ENCODE measurements at regions not wholly inside any gene's neighbourhood (a gene's known extent, or its start where the extent isn't known, plus 50 kb on each side); places are given as distances from the start of the nearest gene placed in this dataset.

GRCh38 chr12:47610686-47611252 lies 95.1 kb downstream of the RPAP3 start:
- no peak for DNase-seq (ENCODE audit: low spot score)

- DNase-seq (ENCODE audit: low spot score): no peak
Observed at GRCh38 chr12:47609806-47610205, 96.0 kb downstream of the RPAP3 start.

GRCh38 chr12:47608671-47609070 lies 97.2 kb downstream of the RPAP3 start:
- DNase-seq (ENCODE audit: low spot score): peak; percentile 21

DNA sequence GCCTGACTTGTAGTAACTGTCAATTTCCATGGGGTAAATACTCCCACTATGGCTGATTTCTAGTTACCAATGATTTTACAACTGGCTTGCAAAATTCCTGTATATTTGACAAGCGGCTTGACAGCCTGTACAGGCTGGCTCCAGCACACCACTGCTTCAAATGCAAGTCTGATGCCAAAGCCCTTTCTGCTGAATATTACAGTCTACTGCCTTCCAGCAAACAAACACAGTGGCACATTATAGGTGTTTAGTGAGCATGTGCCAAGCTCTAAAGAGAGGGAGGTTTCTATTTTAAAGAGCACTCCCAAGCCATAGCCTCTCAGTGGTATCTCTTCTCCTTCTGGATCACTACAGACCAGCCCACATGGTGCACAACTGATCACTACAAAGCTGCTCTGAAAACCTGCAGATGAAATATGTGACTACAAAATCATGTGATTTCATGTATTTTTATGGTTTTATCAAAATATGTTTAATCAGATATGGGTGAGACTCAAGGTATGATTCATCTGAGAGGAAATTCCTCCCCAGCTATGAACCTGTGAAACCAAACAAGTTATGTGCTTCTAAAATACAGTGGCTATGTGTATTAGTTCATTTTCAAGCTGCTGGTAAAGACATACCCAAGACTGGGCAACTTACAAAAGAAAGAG lies 101.5 kb downstream of the RPAP3 start:
- DNase-seq (ENCODE audit: low spot score): no peak

DNA sequence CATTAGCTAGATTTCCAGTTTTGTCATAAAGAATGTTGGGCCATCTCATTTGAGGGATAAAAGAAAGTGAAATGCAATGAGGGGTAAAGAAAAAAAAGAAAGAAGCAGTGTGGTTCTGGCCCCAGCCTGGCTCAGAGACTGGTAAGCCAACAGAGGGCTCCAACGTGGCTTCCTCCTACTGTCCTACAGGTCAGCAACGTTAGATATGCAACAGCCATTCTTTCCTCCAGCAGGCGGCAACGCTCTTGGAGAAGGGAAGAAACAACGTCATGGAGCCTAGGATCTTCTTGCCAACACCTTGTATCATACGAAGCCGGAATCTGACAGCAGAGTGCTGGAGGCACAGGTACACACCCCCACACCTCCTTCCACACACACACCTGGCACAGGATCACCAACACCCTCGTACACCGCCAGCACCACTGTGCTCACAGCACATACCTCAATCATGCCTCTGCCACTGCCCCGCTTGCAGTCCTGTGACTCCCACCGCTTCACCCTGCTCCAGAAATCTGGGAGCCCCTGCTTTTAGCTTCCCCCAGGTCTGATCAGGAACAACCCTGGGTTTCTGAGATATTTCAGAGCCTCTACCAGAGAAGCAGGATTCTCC lies 102.8 kb downstream of the RPAP3 start:
- DNase-seq (ENCODE audit: low spot score): no peak

DNA sequence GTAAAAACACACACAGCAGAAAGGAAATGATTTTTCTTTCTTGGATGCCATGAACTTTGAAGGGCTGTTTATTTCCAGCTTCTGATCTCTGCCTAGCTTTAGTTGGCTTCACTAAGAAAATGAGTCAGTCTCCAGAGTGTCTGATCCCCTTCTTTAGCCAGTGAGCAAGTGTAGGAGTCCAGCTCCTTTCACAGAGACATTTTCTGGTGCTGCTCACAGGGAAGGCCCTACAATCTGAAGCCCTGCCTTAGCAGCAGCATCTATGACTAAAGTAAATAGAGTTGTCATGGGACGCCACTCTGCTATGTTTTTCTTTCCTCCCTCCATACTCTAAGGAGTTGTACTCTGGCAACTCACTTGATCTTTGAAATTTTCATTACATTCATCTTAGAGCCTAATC lies 103.5 kb downstream of the RPAP3 start:
- DNase-seq (ENCODE audit: low spot score): no peak

DNA sequence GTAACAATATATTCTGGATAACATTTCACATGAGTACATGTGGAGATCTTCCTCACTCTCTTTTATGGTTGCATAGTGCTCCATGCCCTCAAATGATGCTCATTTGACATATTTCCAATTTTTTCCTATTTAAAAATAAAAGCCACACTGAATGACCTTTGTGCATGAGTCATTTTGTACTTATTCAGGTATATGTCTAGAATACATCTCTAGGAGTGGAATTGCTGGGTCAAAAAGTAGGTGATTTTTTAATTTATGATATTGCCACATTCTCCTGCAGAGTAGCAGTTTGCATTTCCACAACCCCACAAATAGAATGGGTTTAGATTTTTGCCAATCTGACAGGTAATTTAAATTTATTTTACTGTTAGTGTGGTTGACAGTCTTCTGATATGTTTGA lies 104.8 kb downstream of the RPAP3 start:
- no peak for DNase-seq (ENCODE audit: low spot score)

- DNase-seq (ENCODE audit: low spot score): peak; percentile 42
Observed at GRCh38 chr12:47591795-47592194, 114.0 kb downstream of the RPAP3 start.

DNA sequence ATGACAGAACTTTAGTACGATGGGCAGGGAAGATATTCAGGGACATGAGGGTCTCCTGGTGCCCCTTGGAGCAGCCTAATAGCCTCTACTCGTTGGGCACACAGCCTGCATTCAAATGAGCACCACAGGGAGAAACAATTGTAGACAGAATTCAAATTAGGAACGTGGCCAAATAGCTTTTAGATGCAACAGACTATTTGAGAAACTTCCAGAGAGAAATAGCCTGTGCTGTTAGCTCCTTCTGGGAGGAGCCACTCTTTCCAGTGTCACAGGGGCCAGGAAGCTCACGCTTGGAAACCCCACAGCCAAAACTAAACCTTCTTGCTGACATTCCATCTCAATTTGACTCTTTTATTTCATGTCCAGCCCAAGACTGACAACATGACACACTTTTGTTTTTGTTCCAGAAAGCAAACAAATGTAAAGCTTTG lies 114.5 kb downstream of the RPAP3 start:
- no peak for DNase-seq (ENCODE audit: low spot score)

GRCh38 chr12:47590771-47591360 lies 115.0 kb downstream of the RPAP3 start:
- no peak for DNase-seq (ENCODE audit: low spot score)

DNA sequence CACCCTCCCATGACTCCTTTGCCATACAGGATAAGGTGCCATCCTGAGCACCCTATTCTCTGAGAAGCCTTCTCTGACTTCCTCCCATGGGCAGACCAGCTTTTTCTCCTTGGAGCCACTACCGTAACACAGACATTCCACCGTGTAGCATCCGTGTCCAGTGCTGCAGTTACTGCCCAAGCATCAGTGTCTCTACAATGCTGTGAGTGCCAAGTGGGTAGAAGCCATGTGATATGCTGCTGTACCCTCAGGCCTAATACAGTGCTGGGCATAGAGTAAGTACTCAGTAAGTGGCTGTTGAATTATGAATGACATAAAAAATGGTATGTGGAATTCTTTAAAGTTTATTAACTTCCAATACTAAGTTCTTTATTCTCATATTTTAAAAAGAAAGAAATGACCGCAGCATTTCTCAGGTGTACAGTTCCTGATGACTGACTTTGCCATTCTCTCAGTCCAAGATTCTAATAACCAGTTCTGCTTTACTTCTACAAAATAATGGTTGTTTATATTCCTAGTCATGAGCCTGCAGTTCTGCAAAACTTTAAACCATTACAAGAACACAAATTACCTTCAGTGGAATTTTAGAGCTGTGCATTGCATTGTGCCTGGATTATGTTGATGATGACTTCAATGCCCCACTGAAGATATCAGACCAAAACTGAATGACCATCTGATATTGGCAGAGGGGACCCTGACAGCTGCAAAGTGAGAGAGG lies 118.7 kb downstream of the RPAP3 start:
- DNase-seq (ENCODE audit: low spot score): no peak

DNA sequence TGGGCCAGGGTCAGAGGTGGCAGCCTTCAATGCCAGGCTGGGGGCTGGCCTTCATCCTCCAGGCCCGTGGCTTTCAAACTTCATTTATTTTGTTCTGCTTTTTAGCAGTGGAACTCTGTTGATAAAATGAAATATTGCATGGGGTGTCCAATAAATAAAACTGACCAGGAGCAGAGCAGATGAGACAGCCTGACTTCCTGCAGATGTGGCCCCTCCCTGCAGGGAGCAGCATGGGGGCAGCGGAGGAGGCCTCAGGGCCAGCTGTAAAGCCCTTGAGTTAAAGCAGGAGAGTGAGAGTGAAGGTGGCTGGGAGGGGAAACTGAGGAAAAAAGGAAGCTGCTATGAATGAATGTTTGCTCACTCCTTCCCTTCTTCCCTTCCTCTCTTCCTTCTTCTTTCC lies 120.3 kb downstream of the RPAP3 start:
- DNase-seq (ENCODE audit: low spot score): no peak

DNA sequence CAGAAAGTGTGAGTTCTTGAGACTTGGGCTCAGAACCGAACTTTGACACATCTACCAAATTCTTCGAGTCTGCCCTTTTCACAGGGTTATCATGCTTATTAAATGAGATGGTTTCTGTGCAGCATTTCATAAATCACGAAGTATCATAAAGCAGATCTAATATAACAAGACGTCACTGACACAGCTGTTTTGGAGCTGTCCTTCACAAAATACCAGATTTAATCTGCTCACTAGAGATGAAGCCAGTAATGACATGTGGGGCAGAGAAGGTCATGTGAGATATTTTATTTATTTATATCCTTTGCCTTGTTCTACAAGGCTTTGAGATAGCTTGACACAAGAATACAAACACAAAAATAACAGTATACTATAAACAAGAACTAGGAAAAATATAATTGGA lies 127.0 kb downstream of the RPAP3 start:
- DNase-seq (ENCODE audit: low spot score): no peak

- no peak for DNase-seq (ENCODE audit: low spot score)
Observed at GRCh38 chr12:47577206-47577989, 128.4 kb downstream of the RPAP3 start.

- DNase-seq (ENCODE audit: low spot score): no peak
Observed at GRCh38 chr12:47576289-47576945, 129.4 kb downstream of the RPAP3 start.

DNA sequence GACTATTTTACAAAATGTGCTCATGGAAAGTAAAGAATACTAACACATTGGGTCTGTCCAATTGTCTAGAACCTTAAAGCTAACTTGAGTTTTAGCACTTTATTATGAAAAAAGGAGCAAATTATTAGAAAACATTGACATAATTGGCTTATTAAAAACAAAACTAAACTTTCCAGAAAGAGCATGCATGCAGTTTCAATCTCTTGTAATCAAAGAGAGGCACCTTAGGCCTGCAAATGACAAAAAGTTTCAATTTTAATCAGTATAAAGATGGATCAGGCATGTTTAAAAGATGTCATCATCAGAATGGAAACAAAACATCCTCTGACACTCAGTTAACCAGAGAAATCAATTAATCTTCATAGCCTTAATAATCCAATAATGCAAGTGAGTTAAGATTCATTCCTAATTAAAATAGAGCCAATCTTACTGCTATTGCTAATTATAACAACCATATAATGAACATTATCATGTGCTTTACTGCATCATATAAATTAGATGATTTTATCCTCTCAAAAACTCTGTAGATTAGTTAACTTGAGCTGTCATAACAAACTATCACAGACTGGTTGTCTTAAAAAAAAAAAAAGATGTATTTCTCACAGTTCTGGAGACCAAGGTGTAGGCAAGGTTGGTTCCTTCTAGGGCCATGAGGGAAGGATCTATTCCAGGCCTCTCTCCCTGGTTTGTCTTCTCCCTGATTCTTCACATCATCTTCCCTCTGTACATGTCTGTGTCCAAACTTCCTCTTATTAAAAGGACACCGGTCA lies 131.4 kb downstream of the RPAP3 start:
- no peak for DNase-seq (ENCODE audit: low spot score)

DNA sequence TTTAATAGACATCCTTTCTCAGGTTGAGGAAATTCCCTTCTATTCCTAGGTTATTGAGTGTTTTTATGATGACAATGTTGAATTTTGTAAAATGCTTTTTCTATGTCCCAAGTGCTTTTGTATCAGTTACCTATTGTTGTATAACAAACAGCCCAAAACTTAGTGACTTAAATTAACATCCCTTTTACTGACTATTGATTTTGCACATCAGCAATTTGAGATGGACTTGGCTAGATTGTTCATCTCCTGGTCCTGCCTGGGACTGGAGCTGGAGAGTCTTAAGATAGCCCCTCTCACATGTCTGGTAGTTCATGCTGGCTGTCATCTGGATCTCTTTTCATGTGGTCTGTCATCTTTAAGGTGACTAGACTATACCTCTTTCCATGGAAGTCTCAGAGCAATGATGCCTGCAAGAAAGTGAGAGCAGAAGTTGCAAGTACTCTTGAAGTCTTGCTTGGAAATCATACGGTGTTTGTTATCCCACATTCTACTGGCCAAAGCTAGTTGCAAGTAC lies 132.6 kb downstream of the RPAP3 start:
- DNase-seq (ENCODE audit: low spot score): no peak

- DNase-seq (ENCODE audit: low spot score): no peak
Observed at GRCh38 chr12:47570151-47570550, 135.7 kb downstream of the RPAP3 start.

GRCh38 chr12:47562201-47562600 lies 143.6 kb downstream of the RPAP3 start:
- no peak for DNase-seq (ENCODE audit: low spot score)

- no peak for DNase-seq (ENCODE audit: low spot score)
Observed at GRCh38 chr12:47561746-47562145, 144.1 kb downstream of the RPAP3 start.

Measured in globus pallidus (tissue), 1 donor.